Transverse colon (tissue), 4 donors: ENCODE measurements at regions not wholly inside any gene's neighbourhood (a gene's known extent, or its start where the extent isn't known, plus 50 kb on each side); places are given as distances from the start of the nearest gene placed in this dataset.

Source experiments
- DNase-seq: peaks from one replicate; pipeline ENCODE4 v3.0.0-alpha.2; 2019
- H3K27ac ChIP-seq, 4 donors: fragments of 200-600 bp; sonication (generic); 2 replicates each; pipeline ENCODE4 v1.5.1; 2016 to 2018; ENCODE audit warnings: inconsistent platforms in 4 of 4
- H3K27me3 ChIP-seq: fragments of 200-600 bp; sonication (generic); 2 replicates; pipeline ENCODE4 v1.5.1; 2017; ENCODE audit warnings: inconsistent platforms
- H3K36me3 ChIP-seq, 4 donors: fragments of 200-600 bp; sonication (generic); 2 replicates each; pipeline ENCODE4 v1.5.1; 2017 to 2019; ENCODE audit warnings: inconsistent platforms in 4 of 4
- H3K4me1 ChIP-seq, 4 donors: fragments of 200-600 bp; sonication (generic); 2 replicates each; pipeline ENCODE4 v1.5.1; 2017 to 2020; ENCODE audit warnings: inconsistent platforms in 4 of 4
- H3K4me3 ChIP-seq, 4 donors: fragments of 200-600 bp; sonication (generic); 1 replicate in 1 of 4; 2 replicates in 3 of 4; pipeline versions ENCODE4 v1.5.1 to v1.6.1; 2017 to 2019; ENCODE audit warnings: inconsistent platforms in 4 of 4
- H3K9me3 ChIP-seq, 2 donors: fragments of 200-600 bp; sonication (generic); 2 replicates each; pipeline ENCODE4 v1.5.1; 2017 to 2019; ENCODE audit warnings: inconsistent platforms in 2 of 2
- CTCF ChIP-seq, 5 experiments: fragments of 200-600 bp in 3 of 5; fragments of 450-650 bp in 2 of 5; sonication (generic) in 3 of 5; IDR thresholded peaks; 1 replicate in 2 of 5; 2 replicates in 3 of 5; pipeline ENCODE4 v1.5.1; 2016 to 2017; ENCODE audit warnings: antibody characterized with exemption in 5 of 5, inconsistent platforms in 3 of 5, mild to moderate bottlenecking in 2 of 5, moderate library complexity in 1 of 5
- EP300 ChIP-seq: sonication (generic); formaldehyde crosslinking; IDR thresholded peaks from one replicate; pipeline ENCODE4 v1.6.1; 2017; ENCODE audit warnings: antibody characterized with exemption, low read depth
- POLR2A ChIP-seq: fragments of 450-650 bp; IDR thresholded peaks from one replicate; pipeline ENCODE4 v1.6.1; 2016; ENCODE audit warnings: antibody characterized with exemption, mild to moderate bottlenecking, moderate library complexity
- POLR2AphosphoS5 ChIP-seq, 3 donors: sonication (generic); formaldehyde crosslinking; IDR thresholded peaks; one replicate each; pipeline ENCODE4 v1.6.1; 2016; ENCODE audit warnings: antibody characterized with exemption in 3 of 3
- WGBS, 2 donors: methylation state at CpG; one replicate each; pipeline ENCODE4 v1.1.5; 2018; ENCODE audit warnings: low coverage in 1 of 2; 5-methylcytosine and 5-hydroxymethylcytosine counted together
- in situ Hi-C, 4 donors: fragments of 200-750 bp; cut with MboI; loops; one replicate each; pipeline versions ENCODE4 v1.15.0 to v1.15.1; 2017; ENCODE audit warnings: low sequenced_read_pairs in 3 of 4, low pct_ligation_motif_present in 1 of 4, low pct_unique_long_range_greater_than_20kb in 1 of 4
- intact Hi-C: fragments of 100-400 bp; cut with DNase I; formaldehyde crosslinking; loops from one replicate; pipeline ENCODE4 v1.15.1; 2023; ENCODE audit warnings: low total_unique reads

DNA sequence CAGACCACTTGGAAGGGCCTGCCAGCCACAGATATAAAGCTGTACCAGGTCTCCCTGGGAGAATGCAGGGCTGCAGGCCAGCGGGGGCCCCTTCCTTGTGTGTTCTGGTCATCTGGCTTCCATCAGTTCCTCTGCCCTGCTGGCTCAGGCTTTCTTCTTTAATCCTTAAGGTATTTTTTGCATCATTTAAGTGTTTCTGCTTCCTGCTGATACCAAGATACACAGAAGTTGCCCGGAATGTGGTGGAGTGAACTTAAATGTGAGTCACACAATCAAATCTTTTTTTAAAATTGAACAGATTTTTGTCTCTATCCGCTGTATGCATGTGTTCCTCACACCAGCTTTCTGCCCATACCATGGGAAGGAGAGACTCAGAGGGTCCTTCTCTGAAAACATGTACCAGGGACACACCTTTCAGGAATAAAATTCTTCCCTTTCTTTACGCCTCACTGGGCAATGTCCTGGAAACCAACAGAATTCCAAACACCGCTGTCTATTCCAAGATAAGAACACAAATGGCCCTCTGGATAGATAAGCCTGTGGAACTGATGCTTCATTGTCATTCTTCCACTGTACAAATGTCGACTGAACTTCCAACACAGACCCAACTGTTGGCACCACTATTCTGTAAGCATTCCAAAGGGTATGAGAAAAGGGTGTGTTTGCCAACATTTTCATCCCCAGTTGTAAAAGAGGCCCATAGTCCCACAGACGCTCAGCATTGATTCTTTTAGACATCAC lies 206.2 kb upstream of the MYLIP start:
- DNase-seq, result no peak
- TF ChIP-seq EP300 (no peak), POLR2AphosphoS5 (IDR thresholded peaks at IDR 0.05) (no peak), CTCF (IDR thresholded peaks at IDR 0.05) (no peak), POLR2A (no peak)
- in situ Hi-C loops, result no loop called here
- Histone ChIP-seq H3K27me3 (no peaks in the 10 kb centered on the region), H3K9me3 (no peaks in the 10 kb centered on the region), H3K36me3 (no peaks in the 10 kb centered on the region), H3K4me3 (no peak overlapping the region), H3K4me1 (no peaks in the 10 kb centered on the region), H3K27ac (no peak overlapping the region)
- 77% methylated on average over 7 of the region's 7 CpGs for WGBS, 2 donors
- intact Hi-C loops, result no loop called here

DNA sequence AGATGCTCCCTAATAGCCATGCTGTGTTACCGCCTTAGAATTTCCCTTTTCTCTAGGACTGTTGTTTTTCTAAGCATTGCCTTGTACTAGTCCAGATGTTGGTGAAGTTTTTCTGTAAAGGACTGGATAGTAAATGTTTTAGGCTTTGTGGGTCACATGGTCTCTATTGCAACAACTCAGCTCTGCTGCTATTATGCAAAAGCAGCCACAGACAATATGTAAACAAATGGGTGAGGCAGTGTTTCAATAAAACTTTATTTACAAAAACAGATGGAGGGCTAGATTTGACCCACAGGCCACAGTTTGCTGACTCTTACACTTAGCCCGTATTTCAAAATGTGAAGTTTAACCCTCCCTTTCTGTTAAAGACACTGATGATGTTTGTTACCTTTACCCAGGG lies 207.6 kb upstream of the MYLIP start:
- H3K4me1 ChIP-seq, result no peaks in the 10 kb centered on the region
- H3K27ac ChIP-seq, result no peak overlapping the region
- intact Hi-C loops, result no loop called here
- no peak overlapping the region for H3K4me3 ChIP-seq
- no peaks in the 10 kb centered on the region for H3K27me3 ChIP-seq
- no peaks in the 10 kb centered on the region for H3K9me3 ChIP-seq
- in situ Hi-C loops, result no loop called here
- no peak for TF ChIP-seq POLR2A
- TF ChIP-seq EP300, result no peak
- no peak for TF ChIP-seq CTCF (IDR thresholded peaks at IDR 0.05)
- no peak for TF ChIP-seq POLR2AphosphoS5 (IDR thresholded peaks at IDR 0.05)
- no peaks in the 10 kb centered on the region for H3K36me3 ChIP-seq
- 92% methylated on average over 2 of the region's 2 CpGs for WGBS, 2 donors
- DNase-seq, result no peak

GRCh38 chr6:15916581-15916980 lies 212.3 kb upstream of the MYLIP start:
- no peak overlapping the region for H3K27ac ChIP-seq
- no peak overlapping the region for H3K4me3 ChIP-seq
- H3K4me1 ChIP-seq, result no peaks in the 10 kb centered on the region
- H3K27me3 ChIP-seq, result no peaks in the 10 kb centered on the region
- in situ Hi-C loops (no loop called here), intact Hi-C loops (no loop called here)
- H3K36me3 ChIP-seq, result no peaks in the 10 kb centered on the region
- 87% methylated on average over 3 of the region's 3 CpGs; no CpG with 5 or more reads in 1 of the 2 donors for WGBS, 2 donors
- H3K9me3 ChIP-seq, result no peaks in the 10 kb centered on the region
- TF ChIP-seq POLR2A (no peak), CTCF (IDR thresholded peaks at IDR 0.05) (no peak), EP300 (no peak)
- DNase-seq, result no peak

DNA sequence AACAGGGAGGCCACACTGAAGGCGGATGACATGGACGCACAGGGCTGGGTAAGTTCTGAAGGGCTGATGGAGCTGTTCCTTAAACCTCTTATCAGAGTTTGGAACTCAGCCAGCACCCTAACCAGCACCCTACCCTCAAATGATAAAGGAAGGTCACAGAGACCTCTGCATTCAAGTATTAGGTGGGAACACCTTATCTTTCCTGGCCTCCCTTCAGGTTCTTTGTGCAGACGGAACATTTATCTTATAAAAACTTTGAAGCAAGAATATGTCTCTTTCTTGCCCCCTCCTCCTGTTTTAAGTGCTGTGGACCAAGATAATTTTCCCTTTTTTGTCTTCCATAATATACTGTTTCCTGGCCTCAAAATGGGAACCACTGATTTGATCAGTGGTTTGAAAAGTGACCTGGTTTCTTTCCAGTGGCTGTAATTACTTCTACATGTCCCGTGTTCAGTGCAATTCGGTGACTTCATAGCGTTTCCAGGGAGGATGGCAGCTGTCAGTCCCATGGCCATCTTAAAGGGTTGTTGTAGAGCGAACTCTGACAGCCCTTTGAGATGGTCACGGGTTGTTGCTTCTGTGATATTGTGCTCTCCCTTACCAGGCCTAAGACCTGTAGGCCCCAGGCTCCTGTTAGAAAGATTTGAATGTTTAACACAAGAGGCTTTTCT lies 213.2 kb upstream of the MYLIP start:
- no peak for DNase-seq
- in situ Hi-C loops (no loop called here), intact Hi-C loops (no loop called here)
- H3K9me3 ChIP-seq, result no peaks in the 10 kb centered on the region
- H3K4me3 ChIP-seq, result no peak overlapping the region
- H3K27me3 ChIP-seq, result no peaks in the 10 kb centered on the region
- H3K27ac ChIP-seq, result no peak overlapping the region
- no peaks in the 10 kb centered on the region for H3K36me3 ChIP-seq
- WGBS, 2 donors, result 87 to 97% methylated on average over 4 to 8 of the region's 8 CpGs
- TF ChIP-seq POLR2A (no peak), EP300 (no peak), POLR2AphosphoS5 (IDR thresholded peaks at IDR 0.05) (no peak), CTCF (IDR thresholded peaks at IDR 0.05) (no peak)
- H3K4me1 ChIP-seq, result no peaks in the 10 kb centered on the region
